Kidney (tissue), 13 donors: ENCODE measurements at regions not wholly inside any gene's neighbourhood (a gene's known extent, or its start where the extent isn't known, plus 50 kb on each side); places are given as distances from the start of the nearest gene placed in this dataset.

Experiments
- DNase-seq, 5 donors: peaks; one replicate each; pipeline ENCODE4 v3.0.0-alpha.2; 2013 to 2020
- FAIRE-seq: peaks from 2 replicates; lab custom pipeline; 2012; peaks lifted over from hg19 to GRCh38; lab: Jason Lieb, UNC
- H3K27ac ChIP-seq, 2 donors: one replicate each; pipeline ENCODE4 v1.7.0; 2013; ENCODE audit warnings: low read depth in 2 of 2, low read length in 2 of 2, inconsistent platforms in 1 of 2
- H3K27me3 ChIP-seq: one replicate; pipeline ENCODE4 v1.7.1; 2013; ENCODE audit warnings: low read length, inconsistent platforms; ENCODE audit not compliant: control insufficient read depth, insufficient read depth
- H3K36me3 ChIP-seq, 3 donors: one replicate each; pipeline versions ENCODE4 v1.7.0 to v1.7.1; 2013; ENCODE audit warnings: low read length in 3 of 3, control low read depth in 1 of 3, inconsistent platforms in 1 of 3; ENCODE audit not compliant: insufficient read depth in 3 of 3, control insufficient read depth in 2 of 3
- H3K4me1 ChIP-seq, 3 donors: one replicate each; pipeline versions ENCODE4 v1.7.0 to v1.7.1; 2013; ENCODE audit warnings: low read length in 3 of 3, inconsistent platforms in 1 of 3, low read depth in 1 of 3; ENCODE audit not compliant: control insufficient read depth in 2 of 3, insufficient read depth in 2 of 3
- H3K4me3 ChIP-seq, 3 donors: one replicate each; pipeline versions ENCODE4 v1.7.0 to v1.8.1; 2013; ENCODE audit warnings: low read length in 3 of 3, control low read depth in 1 of 3, inconsistent platforms in 1 of 3
- H3K9ac ChIP-seq, 3 donors: one replicate each; pipeline versions ENCODE4 v1.7.0 to v1.7.1; 2013; ENCODE audit warnings: low read length in 3 of 3, control low read depth in 1 of 3, inconsistent platforms in 1 of 3
- H3K9me3 ChIP-seq, 3 donors: one replicate each; pipeline versions ENCODE4 v1.7.0 to v1.7.1; 2013; ENCODE audit warnings: low read length in 3 of 3, control low read depth in 1 of 3, inconsistent platforms in 1 of 3; ENCODE audit not compliant: control insufficient read depth in 2 of 3, insufficient read depth in 1 of 3
- intact Hi-C: fragments of 100-400 bp; cut with DNase I; formaldehyde crosslinking; loops from one replicate; pipeline ENCODE4 v1.11.1; 2022
- TF ChIP-seq, protein P1 (sequence below): IDR thresholded peaks from 3 replicates; pipeline ENCODE4 v1.5.1; 2012; ENCODE audit warnings: mild to moderate bottlenecking, moderate library complexity, borderline replicate concordance; ENCODE audit not compliant: insufficient read depth; ENCODE audit errors: extremely low read depth
- donor health status: control.
- donor health status: control.
- donor health status: control.
- donor health status: control.
- donor health status: control.
- donor health status: DM: yes; HTN: yes; CAD: no.
- donor health status: Normal renal cell carcinoma (clear cell type).

DNA sequence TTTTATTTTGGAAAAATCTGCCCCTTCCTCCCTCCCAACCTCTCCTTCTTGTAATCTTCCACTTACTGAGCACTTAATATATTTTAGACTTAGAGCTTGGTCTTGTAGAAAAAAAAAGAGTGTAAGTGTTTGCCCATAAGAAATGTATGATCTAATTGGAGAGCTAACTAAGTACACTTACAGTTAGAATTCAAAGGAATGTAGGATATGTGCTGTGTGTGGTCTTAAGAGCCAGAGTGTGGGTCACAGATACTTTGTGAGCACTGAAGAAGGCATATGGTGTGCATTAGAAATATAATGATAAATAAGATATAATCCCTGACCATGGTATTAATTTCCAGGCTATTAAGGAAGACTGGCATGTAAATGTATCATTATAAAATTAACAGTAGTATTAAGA is 91.8 kb upstream of the ZNF521 start:
- no peaks in the 10 kb centered on the region for H3K4me1 ChIP-seq
- H3K9me3 ChIP-seq = no peaks in the 10 kb centered on the region
- H3K4me3 ChIP-seq = no peak overlapping the region
- TF ChIP-seq, protein P1, sequence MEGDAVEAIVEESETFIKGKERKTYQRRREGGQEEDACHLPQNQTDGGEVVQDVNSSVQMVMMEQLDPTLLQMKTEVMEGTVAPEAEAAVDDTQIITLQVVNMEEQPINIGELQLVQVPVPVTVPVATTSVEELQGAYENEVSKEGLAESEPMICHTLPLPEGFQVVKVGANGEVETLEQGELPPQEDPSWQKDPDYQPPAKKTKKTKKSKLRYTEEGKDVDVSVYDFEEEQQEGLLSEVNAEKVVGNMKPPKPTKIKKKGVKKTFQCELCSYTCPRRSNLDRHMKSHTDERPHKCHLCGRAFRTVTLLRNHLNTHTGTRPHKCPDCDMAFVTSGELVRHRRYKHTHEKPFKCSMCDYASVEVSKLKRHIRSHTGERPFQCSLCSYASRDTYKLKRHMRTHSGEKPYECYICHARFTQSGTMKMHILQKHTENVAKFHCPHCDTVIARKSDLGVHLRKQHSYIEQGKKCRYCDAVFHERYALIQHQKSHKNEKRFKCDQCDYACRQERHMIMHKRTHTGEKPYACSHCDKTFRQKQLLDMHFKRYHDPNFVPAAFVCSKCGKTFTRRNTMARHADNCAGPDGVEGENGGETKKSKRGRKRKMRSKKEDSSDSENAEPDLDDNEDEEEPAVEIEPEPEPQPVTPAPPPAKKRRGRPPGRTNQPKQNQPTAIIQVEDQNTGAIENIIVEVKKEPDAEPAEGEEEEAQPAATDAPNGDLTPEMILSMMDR = no peak
- FAIRE-seq = no peak
- no peak for DNase-seq
- H3K36me3 ChIP-seq = no peaks in the 10 kb centered on the region
- H3K27me3 ChIP-seq = no peaks in the 10 kb centered on the region
- intact Hi-C loops = no loop called here
- no peak overlapping the region for H3K27ac ChIP-seq
- no peak overlapping the region for H3K9ac ChIP-seq

DNA sequence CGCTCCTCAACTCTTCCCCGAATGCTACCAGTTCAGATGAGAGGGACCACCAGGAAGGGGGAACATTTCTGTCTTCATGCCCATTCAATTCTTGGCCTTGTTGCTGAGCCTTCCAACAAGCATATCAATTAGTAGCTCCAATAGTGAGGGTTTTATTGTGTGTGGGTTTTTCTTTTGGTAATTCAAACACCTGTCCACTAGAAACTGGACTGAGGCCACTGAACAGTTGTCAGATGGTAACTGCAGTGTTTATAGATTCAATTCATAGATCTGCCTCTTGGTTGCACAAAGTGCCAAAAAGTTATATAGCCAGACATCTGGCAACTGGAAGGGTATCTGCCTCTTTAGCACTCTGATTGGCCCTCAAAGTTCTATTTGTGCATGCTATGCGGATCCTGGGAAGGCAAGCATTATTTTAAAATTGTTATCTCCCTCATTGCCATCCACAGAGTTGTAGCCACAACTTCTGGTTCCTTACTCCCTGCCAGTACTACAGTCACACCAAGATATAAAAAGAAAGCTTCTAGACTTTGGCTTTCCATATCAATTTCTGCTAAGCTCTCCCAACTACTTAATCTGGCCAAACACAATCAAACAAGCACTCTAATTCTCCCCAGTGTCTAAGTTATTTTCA is 83.3 kb upstream of the ZNF521 start:
- DNase-seq (no peak), FAIRE-seq (no peak)
- H3K9ac ChIP-seq = no peak overlapping the region
- TF ChIP-seq, protein P1 = no peak
- intact Hi-C loops = no loop called here
- no peaks in the 10 kb centered on the region for H3K36me3 ChIP-seq
- H3K27me3 ChIP-seq = no peaks in the 10 kb centered on the region
- H3K4me3 ChIP-seq = no peak overlapping the region
- no peaks in the 10 kb centered on the region for H3K4me1 ChIP-seq
- H3K27ac ChIP-seq = no peak overlapping the region
- no peaks in the 10 kb centered on the region for H3K9me3 ChIP-seq

DNA sequence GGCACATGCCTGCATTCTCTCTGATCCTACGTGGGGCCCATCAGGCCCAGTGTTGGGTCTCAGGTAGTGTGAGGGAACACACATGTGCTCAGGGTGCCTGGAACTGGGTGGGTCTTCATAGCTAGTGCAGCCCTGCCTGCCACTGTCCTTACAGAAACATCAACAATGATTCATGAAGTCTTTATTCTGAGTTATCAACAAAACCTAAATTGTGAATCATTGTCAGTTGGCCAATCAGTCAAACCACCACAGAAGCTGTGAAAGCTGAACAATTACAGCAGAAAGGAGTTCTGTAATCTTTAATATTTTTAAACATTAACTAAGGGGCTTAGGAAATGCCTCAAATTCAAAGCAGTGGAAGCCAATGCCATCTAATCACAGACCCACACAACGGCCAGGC is 82.8 kb upstream of the ZNF521 start:
- intact Hi-C loops = no loop called here
- Histone ChIP-seq H3K9ac (no peak overlapping the region), H3K4me3 (no peak overlapping the region), H3K27me3 (no peaks in the 10 kb centered on the region), H3K27ac (no peak overlapping the region), H3K9me3 (no peaks in the 10 kb centered on the region), H3K4me1 (no peaks in the 10 kb centered on the region), H3K36me3 (no peaks in the 10 kb centered on the region)
- no peak for DNase-seq
- TF ChIP-seq, protein P1 = no peak
- FAIRE-seq = no peak

DNA sequence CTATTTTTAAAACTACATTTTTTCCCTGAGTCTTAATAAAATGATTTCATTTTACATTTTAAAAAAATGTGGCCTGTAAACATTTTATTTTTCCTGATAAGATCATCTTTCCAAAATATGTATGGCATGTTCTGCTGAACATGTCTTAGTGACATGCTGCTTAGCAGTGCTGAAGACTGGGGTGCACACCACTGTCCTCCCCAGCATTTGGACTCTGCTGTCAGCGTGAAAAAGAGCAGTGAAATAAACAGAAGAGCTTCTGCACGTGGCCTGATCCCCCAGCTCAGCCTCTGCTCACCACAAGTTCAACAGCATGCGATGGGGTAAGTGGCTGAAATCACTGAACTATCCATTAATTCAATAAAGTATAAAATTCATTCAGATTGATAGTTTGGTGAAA is 81.6 kb upstream of the ZNF521 start:
- Histone ChIP-seq H3K27ac (no peak overlapping the region), H3K27me3 (no peaks in the 10 kb centered on the region), H3K36me3 (no peaks in the 10 kb centered on the region), H3K4me1 (no peaks in the 10 kb centered on the region), H3K9me3 (no peaks in the 10 kb centered on the region), H3K4me3 (no peak overlapping the region), H3K9ac (no peak overlapping the region)
- DNase-seq (no peak), FAIRE-seq (no peak)
- TF ChIP-seq, protein P1 = no peak
- intact Hi-C loops = no loop called here
